Endodermal cell (in vitro differentiated cells): ENCODE measurements at regions not wholly inside any gene's neighbourhood (a gene's known extent, or its start where the extent isn't known, plus 50 kb on each side); places are given as distances from the start of the nearest gene placed in this dataset.

ENCODE experiments used
- DNase-seq: peaks from one replicate; pipeline ENCODE4 v3.0.0-alpha.2; 2017
- H3K27ac ChIP-seq: 2 replicates; pipeline ENCODE4 v1.5.1; 2013; ENCODE audit warnings: mild to moderate bottlenecking, low read depth, low read length, moderate library complexity
- H3K27me3 ChIP-seq: 2 replicates; pipeline ENCODE4 v1.6.1; 2013; ENCODE audit warnings: mild to moderate bottlenecking, low read length, moderate library complexity; ENCODE audit not compliant: insufficient read depth, control insufficient read depth, poor library complexity, severe bottlenecking
- H3K36me3 ChIP-seq: 2 replicates; pipeline ENCODE4 v1.7.0; 2013; ENCODE audit warnings: mild to moderate bottlenecking, low read length, moderate library complexity; ENCODE audit not compliant: control insufficient read depth, insufficient read depth
- H3K4me1 ChIP-seq: one replicate; pipeline ENCODE4 v1.7.0; 2013; ENCODE audit warnings: low read length; ENCODE audit not compliant: control insufficient read depth, insufficient read depth
- H3K4me3 ChIP-seq: 2 replicates; pipeline ENCODE4 v1.5.1; 2013; ENCODE audit warnings: mild to moderate bottlenecking, low read length, moderate library complexity
- H3K9ac ChIP-seq: 2 replicates; pipeline ENCODE4 v1.6.1; 2013; ENCODE audit warnings: mild to moderate bottlenecking, low read length, moderate library complexity; ENCODE audit not compliant: poor library complexity, severe bottlenecking; ENCODE audit errors: extremely low read depth
- H3K9me3 ChIP-seq: 2 replicates; pipeline ENCODE4 v1.6.1; 2013; ENCODE audit warnings: mild to moderate bottlenecking, low read length, moderate library complexity; ENCODE audit not compliant: control insufficient read depth
- H3K27ac Mint-ChIP-seq: 2 replicates; pipeline ENCODE4 v1.8.0; 2020; ENCODE audit warnings: mixed read lengths
- H3K27me3 Mint-ChIP-seq: 2 replicates; pipeline ENCODE4 v1.8.0; 2021; ENCODE audit warnings: mild to moderate bottlenecking, mixed read lengths; ENCODE audit not compliant: insufficient read depth
- H3K36me3 Mint-ChIP-seq: 2 replicates; pipeline ENCODE4 v1.8.0; 2020; ENCODE audit warnings: low read depth, mixed read lengths
- H3K4me1 Mint-ChIP-seq: 2 replicates; pipeline ENCODE4 v1.8.0; 2020; ENCODE audit warnings: mixed read lengths
- H3K4me3 Mint-ChIP-seq: 2 replicates; pipeline ENCODE4 v1.8.0; 2020; ENCODE audit warnings: mild to moderate bottlenecking, moderate library complexity, mixed read lengths
- H3K9me3 Mint-ChIP-seq: 2 replicates; pipeline ENCODE4 v1.8.0; 2020; ENCODE audit warnings: mild to moderate bottlenecking, mixed read lengths
- WGBS, 2 experiments: methylation state at CpG; one replicate each; pipeline versions ENCODE4 v1.1.5 to v1.1.7; 2013; ENCODE audit warnings: missing lambda C conversion rate in 2 of 2, mixed read lengths in 1 of 2; ENCODE audit not compliant: insufficient coverage in 1 of 2, insufficient read length in 1 of 2; 5-methylcytosine and 5-hydroxymethylcytosine counted together
- TF ChIP-seq, protein P1 (sequence below): fragments of 200-600 bp; sonication (generic); conservative IDR thresholded peaks from 2 replicates; pipeline ENCODE4 v1.5.0; 2021; ENCODE audit warnings: antibody characterized with exemption, mild to moderate bottlenecking

DNA sequence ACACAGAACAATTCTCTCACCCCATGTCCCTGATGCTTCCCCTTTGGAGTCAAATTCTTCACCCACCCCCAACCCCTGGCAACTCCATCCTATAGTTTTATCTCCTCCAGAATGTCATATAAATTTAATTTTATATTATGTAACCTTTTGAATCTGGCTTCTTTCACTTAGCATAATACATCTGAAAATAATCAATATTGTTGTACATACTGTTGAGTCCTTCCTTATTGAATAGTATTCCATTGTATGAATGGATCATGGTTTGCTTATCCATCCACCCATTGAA, 98.9 kb upstream of the TSC22D2 start:
- H3K4me1 Mint-ChIP-seq: no peaks in the 10 kb centered on the region
- TF ChIP-seq, protein P1, sequence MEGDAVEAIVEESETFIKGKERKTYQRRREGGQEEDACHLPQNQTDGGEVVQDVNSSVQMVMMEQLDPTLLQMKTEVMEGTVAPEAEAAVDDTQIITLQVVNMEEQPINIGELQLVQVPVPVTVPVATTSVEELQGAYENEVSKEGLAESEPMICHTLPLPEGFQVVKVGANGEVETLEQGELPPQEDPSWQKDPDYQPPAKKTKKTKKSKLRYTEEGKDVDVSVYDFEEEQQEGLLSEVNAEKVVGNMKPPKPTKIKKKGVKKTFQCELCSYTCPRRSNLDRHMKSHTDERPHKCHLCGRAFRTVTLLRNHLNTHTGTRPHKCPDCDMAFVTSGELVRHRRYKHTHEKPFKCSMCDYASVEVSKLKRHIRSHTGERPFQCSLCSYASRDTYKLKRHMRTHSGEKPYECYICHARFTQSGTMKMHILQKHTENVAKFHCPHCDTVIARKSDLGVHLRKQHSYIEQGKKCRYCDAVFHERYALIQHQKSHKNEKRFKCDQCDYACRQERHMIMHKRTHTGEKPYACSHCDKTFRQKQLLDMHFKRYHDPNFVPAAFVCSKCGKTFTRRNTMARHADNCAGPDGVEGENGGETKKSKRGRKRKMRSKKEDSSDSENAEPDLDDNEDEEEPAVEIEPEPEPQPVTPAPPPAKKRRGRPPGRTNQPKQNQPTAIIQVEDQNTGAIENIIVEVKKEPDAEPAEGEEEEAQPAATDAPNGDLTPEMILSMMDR: no peak
- Histone ChIP-seq H3K4me1 (peaks cover 2% of the 10 kb centered on the region), H3K27ac (no peak overlapping the region), H3K9me3 (no peaks in the 10 kb centered on the region), H3K9ac (no peak overlapping the region), H3K36me3 (no peaks in the 10 kb centered on the region), H3K27me3 (no peaks in the 10 kb centered on the region), H3K4me3 (no peak overlapping the region)
- H3K36me3 Mint-ChIP-seq: no peaks in the 10 kb centered on the region
- H3K9me3 Mint-ChIP-seq: no peaks in the 10 kb centered on the region
- H3K4me3 Mint-ChIP-seq: no peak overlapping the region
- DNase-seq: no peak
- no peak overlapping the region for H3K27ac Mint-ChIP-seq
- H3K27me3 Mint-ChIP-seq: no peaks in the 10 kb centered on the region

DNA sequence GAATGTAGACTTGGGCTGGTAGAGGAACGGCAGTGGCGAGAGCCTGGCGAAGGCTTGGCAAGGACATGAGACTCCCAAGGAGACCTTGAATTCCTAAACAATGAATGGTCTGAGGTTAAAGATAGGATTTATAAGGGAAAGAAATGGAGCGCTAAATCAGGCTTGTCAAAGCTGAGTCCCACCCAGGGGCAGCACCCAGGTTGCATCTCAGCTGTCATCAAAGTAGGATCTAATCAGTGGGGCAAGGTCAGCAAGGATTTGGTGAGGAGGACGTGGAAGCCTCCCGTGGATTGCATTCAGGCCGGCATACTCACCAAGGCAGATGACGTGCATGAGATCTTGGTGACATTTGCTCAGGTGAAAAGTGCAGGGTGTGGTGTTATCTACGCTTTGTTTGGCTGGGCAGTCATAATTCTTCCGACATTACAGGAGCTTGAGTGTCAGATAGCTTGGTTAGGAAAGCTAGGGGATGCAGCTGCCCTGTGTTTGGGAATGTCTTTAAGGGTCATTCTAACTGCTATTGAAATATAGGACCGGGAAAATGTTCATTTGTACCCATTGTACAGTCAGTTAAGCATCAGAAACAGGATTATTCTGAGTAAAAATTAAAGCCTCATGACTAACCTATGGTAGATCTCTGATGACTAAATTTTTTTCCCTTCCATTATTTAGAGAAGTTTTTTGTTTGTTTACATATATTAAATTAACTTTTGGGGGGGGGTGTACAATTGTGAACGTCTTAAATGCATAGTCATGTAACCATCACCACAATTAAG, 99.4 kb upstream of the TSC22D2 start:
- 93 to 97% methylated on average over 8 to 11 of the region's 12 CpGs for WGBS, 2 experiments
- no peaks in the 10 kb centered on the region for H3K4me1 Mint-ChIP-seq
- H3K36me3 ChIP-seq: no peaks in the 10 kb centered on the region
- no peaks in the 10 kb centered on the region for H3K27me3 Mint-ChIP-seq
- no peak overlapping the region for H3K4me3 ChIP-seq
- peaks cover 2% of the 10 kb centered on the region for H3K4me1 ChIP-seq
- no peaks in the 10 kb centered on the region for H3K9me3 Mint-ChIP-seq
- no peak overlapping the region for H3K27ac ChIP-seq
- H3K27me3 ChIP-seq: no peaks in the 10 kb centered on the region
- H3K27ac Mint-ChIP-seq: no peak overlapping the region
- TF ChIP-seq, protein P1: no peak
- H3K9me3 ChIP-seq: no peaks in the 10 kb centered on the region
- H3K36me3 Mint-ChIP-seq: no peaks in the 10 kb centered on the region
- H3K4me3 Mint-ChIP-seq: no peak overlapping the region
- H3K9ac ChIP-seq: no peak overlapping the region
- no peak for DNase-seq

DNA sequence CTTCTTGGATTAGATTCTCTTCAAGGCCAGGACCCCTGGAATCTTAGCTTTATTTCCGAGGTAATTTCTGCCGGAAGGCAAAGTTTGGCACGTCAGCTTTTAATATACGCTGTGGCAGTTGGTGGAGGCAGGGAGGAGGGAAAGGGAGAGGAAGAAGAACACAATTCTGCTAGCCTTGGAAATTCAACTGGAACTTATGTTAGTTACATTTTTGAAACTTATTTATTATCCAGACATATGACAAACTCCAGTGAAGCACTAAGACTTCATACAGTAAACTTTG, 100.1 kb upstream of the TSC22D2 start:
- Histone ChIP-seq H3K9me3 (no peaks in the 10 kb centered on the region), H3K9ac (no peak overlapping the region), H3K4me1 (peaks cover 2% of the 10 kb centered on the region), H3K27ac (no peak overlapping the region), H3K4me3 (no peak overlapping the region), H3K27me3 (no peaks in the 10 kb centered on the region), H3K36me3 (no peaks in the 10 kb centered on the region)
- H3K27ac Mint-ChIP-seq: no peak overlapping the region
- WGBS, 2 experiments: 95 to 100% methylated on average over 4 of the region's 4 CpGs
- no peak for DNase-seq
- H3K27me3 Mint-ChIP-seq: no peaks in the 10 kb centered on the region
- no peaks in the 10 kb centered on the region for H3K9me3 Mint-ChIP-seq
- no peak overlapping the region for H3K4me3 Mint-ChIP-seq
- no peaks in the 10 kb centered on the region for H3K36me3 Mint-ChIP-seq
- TF ChIP-seq, protein P1: no peak
- H3K4me1 Mint-ChIP-seq: no peaks in the 10 kb centered on the region
